HG03354 (cell line): ENCODE measurements at regions not wholly inside any gene's neighbourhood (a gene's known extent, or its start where the extent isn't known, plus 50 kb on each side); places are given as distances from the start of the nearest gene placed in this dataset.

ENCODE experiments used
- ATAC-seq: cut with Tn5 transposase; IDR thresholded peaks from one replicate; pipeline ENCODE4 v1.9.1; 2021; ENCODE audit warnings: mild to moderate bottlenecking; ENCODE audit not compliant: unreplicated experiment, poor library complexity, severe bottlenecking

- ATAC-seq, result no peak
These were observed 56.5 kb upstream of the CWC22 start for GRCh38 chr2:180063494-180064092.

DNA sequence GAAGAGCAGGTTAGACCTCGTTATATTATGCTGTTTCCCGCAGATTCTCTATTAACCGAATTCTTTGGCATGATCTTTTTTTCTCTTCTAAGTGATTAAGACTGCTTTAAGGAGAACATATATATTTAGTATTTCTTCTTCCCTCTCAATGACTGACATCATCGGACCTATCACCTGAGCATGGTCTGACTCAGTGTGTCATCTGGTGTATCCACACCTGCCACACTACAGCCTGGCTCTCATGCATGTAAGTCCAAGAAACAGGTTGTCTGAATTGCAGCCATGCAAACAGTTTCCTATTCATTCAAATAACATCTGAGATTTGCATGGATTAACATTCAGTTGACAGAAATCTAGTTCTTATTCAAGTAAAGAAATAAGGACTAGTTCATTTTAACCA is 55.1 kb upstream of the CWC22 start:
- no peak for ATAC-seq

DNA sequence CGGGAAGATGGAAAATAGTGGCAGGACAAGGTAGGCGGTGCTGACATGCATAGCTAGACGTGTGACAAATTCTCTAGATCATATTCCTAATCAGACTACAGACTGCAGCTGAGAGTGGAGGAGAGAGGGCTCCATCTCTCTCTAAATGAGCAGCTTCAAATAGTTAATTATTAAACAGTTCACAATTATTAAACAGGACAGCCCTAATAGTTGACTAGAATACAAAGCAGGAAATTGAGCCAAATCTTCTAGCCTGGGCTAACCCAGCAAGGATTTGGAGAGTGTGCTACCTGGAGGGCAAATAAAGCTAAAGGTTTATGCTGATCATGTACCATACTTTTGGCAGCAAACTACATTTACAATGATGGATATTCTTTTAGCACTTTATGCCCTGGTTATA is 54.4 kb upstream of the CWC22 start:
- no peak for ATAC-seq

DNA sequence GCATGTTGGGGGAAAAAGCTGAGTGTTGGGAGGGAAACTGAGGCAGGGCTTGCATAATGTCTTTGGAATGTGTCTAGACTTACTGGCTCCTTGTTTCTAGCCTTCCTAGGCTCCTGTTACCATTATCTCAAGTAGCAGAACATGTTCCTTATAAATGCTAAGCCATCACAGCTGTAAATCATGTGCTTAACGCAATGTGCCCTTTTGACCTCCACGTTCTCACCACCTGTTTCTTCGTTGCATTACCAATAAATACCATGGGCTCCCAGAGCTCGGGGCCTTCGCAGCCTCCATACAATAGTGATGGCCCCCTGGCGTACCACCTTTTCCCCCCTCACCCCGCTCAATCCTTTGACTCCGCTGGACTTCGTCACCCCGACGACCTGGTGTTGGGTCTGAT is 54.0 kb upstream of the CWC22 start:
- no peak for ATAC-seq

DNA sequence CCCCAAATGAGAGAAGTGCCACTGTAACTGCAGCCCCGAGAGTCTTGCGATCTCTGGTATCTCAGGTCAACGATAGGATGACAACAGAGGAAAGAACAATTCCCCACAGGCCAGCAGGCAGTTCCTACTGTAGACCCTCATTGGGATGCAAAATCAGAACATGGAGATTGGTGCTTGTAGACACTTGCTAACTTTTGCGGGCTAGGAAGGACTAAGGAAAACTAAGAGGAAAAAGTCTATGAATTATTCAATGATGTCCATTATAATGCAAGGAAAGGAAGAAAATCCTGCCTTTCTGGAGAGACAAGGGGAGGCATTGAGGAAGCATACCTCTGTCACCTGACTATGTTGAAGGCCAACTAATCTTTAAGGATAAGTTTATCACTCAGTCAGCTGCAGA is 51.9 kb upstream of the CWC22 start:
- ATAC-seq, result no peak

DNA sequence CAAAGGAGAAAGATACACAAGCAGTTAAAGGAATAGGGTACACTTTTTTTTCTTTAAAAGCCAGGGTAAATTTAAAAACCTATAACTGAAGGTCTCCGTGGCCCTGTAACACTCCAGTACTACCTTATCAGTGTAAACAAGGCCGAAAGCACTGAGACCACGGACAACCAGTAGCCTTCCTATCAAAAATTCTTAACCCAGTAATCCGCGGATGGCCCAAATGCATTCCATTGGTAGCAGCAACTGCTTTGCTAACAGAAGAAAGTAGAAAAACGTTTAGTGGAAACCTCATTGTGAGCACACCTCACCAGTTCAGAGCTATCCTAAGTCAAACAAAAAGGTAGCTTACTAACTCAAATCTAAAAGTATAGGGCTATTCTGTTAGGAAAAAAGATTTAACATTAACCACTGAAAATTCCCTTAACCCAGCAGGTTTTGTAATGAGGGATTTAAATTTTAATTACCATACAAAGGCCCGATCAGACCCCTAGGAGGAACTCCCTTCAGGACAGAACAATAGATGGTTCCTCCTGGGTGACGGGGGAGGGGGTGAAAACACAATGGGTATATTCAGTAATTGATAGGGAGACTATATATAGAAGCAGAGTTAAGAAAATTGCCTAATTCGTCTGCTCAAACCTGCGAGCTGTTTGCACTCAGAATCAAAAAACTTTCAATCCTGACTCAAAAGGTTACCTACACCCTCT is 50.8 kb upstream of the CWC22 start:
- ATAC-seq, result no peak
